Immature natural killer cell (primary cell): ENCODE measurements at regions not wholly inside any gene's neighbourhood (a gene's known extent, or its start where the extent isn't known, plus 50 kb on each side); places are given as distances from the start of the nearest gene placed in this dataset.

ENCODE experiments used
- DNase-seq, 3 donors: peaks; one replicate each; pipeline ENCODE4 v3.0.0; 2022; ENCODE audit warnings: mixed read lengths in 1 of 3
- H3K27ac Mint-ChIP-seq, 6 donors: one replicate each; pipeline ENCODE4 v1.8.0; 2020; ENCODE audit warnings: mixed read lengths in 6 of 6, mild to moderate bottlenecking in 5 of 6, inconsistent platforms in 4 of 6, moderate library complexity in 3 of 6
- H3K27me3 Mint-ChIP-seq, 3 donors: one replicate each; pipeline ENCODE4 v1.8.0; 2020 to 2021; ENCODE audit warnings: low read depth in 3 of 3, mild to moderate bottlenecking in 3 of 3, mixed read lengths in 3 of 3, moderate library complexity in 3 of 3, inconsistent platforms in 1 of 3
- H3K36me3 Mint-ChIP-seq, 3 donors: one replicate each; pipeline ENCODE4 v1.8.0; 2020; ENCODE audit warnings: mixed read lengths in 3 of 3, inconsistent platforms in 2 of 3, mild to moderate bottlenecking in 2 of 3
- H3K4me1 Mint-ChIP-seq, 2 donors: one replicate each; pipeline ENCODE4 v1.8.0; 2020; ENCODE audit warnings: inconsistent platforms in 2 of 2, mild to moderate bottlenecking in 2 of 2, mixed read lengths in 2 of 2, moderate library complexity in 1 of 2
- H3K4me3 Mint-ChIP-seq, 5 donors: one replicate each; pipeline ENCODE4 v1.8.0; 2020; ENCODE audit warnings: mild to moderate bottlenecking in 5 of 5, mixed read lengths in 5 of 5, inconsistent platforms in 3 of 5, moderate library complexity in 3 of 5
- H3K9me3 Mint-ChIP-seq, 6 donors: one replicate each; pipeline ENCODE4 v1.8.0; 2020; ENCODE audit warnings: mild to moderate bottlenecking in 6 of 6, mixed read lengths in 6 of 6, inconsistent platforms in 4 of 6, moderate library complexity in 3 of 6

GRCh38 chr1:65065524-65066418, 82.2 kb upstream of the AK4 start:
- Mint-ChIP-seq H3K4me3 (peak overlapping the region; percentile 92 to 97 (median 94)), H3K36me3 (peaks cover 0 to 4% (median 0%) of the 10 kb centered on the region in 3 donors), H3K27ac (peak overlapping the region; percentile 77 to 97 (median 92)), H3K27me3 (peaks cover 11 to 26% (median 14%) of the 10 kb centered on the region in 3 donors), H3K9me3 (no peaks in the 10 kb centered on the region), H3K4me1 (peaks cover 48 to 75% of the 10 kb centered on the region in 2 donors)
- DNase-seq: peak in 1 of 3 donors; percentile 10

DNA sequence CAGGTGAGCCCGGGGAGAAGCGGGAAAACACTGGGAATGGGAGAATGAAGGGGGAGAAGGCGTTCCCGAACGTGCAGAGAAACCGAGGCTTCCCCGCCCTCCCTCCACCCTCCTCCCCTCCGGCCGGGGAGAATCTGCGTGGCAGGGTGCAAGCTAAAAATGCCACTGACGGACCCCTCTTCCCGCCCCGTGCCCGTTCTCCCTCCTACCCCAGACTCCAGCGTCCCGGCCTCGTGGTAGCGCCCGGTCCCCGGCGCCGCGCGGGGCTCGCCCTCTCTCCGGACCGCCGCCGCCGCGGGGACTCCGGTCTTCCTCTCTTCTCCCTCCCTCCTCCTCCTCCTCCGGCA, 81.6 kb upstream of the AK4 start:
- Mint-ChIP-seq H3K9me3 (no peaks in the 10 kb centered on the region), H3K36me3 (peaks cover 0 to 4% (median 0%) of the 10 kb centered on the region in 3 donors), H3K4me3 (peak overlapping the region; percentile 92 to 97 (median 94)), H3K27ac (peak overlapping the region; percentile 77 to 97 (median 94)), H3K27me3 (peaks cover 11 to 26% (median 14%) of the 10 kb centered on the region in 3 donors), H3K4me1 (peaks cover 49 to 77% of the 10 kb centered on the region in 2 donors)
- no peak for DNase-seq

GRCh38 chr1:65066766-65067490, 81.1 kb upstream of the AK4 start:
- peaks cover 49 to 74% of the 10 kb centered on the region in 2 donors for H3K4me1 Mint-ChIP-seq
- DNase-seq: peak; percentile 86 to 87 (median 86)
- H3K27me3 Mint-ChIP-seq: peaks cover 11 to 26% (median 14%) of the 10 kb centered on the region in 3 donors
- no peaks in the 10 kb centered on the region for H3K9me3 Mint-ChIP-seq
- H3K27ac Mint-ChIP-seq: peak overlapping the region; percentile 88 to 98 (median 96)
- H3K4me3 Mint-ChIP-seq: peak overlapping the region; percentile 92 to 97 (median 94)
- peaks cover 0 to 4% (median 0%) of the 10 kb centered on the region in 3 donors for H3K36me3 Mint-ChIP-seq

GRCh38 chr1:65067491-65068201, 80.4 kb upstream of the AK4 start:
- H3K36me3 Mint-ChIP-seq: peaks cover 0 to 4% (median 0%) of the 10 kb centered on the region in 3 donors
- H3K27me3 Mint-ChIP-seq: peaks cover 11 to 26% (median 14%) of the 10 kb centered on the region in 3 donors
- peak overlapping the region; percentile 96 to 99 (median 98) for H3K27ac Mint-ChIP-seq
- peaks cover 46 to 66% of the 10 kb centered on the region in 2 donors for H3K4me1 Mint-ChIP-seq
- peak; percentile 49 to 58 (median 55) for DNase-seq
- peak overlapping the region; percentile 92 to 99 (median 96) for H3K4me3 Mint-ChIP-seq
- H3K9me3 Mint-ChIP-seq: no peaks in the 10 kb centered on the region

- H3K27ac Mint-ChIP-seq: peak overlapping the region; percentile 96 to 99 (median 98)
- H3K4me3 Mint-ChIP-seq: peak overlapping the region; percentile 92 to 99 (median 96)
- H3K36me3 Mint-ChIP-seq: peaks cover 0 to 4% (median 0%) of the 10 kb centered on the region in 3 donors
- peaks cover 43 to 59% of the 10 kb centered on the region in 2 donors for H3K4me1 Mint-ChIP-seq
- H3K27me3 Mint-ChIP-seq: peaks cover 11 to 26% (median 14%) of the 10 kb centered on the region in 3 donors
- H3K9me3 Mint-ChIP-seq: no peaks in the 10 kb centered on the region
- DNase-seq: peak; percentile 54 to 56 (median 55)
Observed at GRCh38 chr1:65068202-65069010, 79.6 kb upstream of the AK4 start.

GRCh38 chr1:65069011-65069565, 78.9 kb upstream of the AK4 start:
- no peaks in the 10 kb centered on the region for H3K9me3 Mint-ChIP-seq
- peak overlapping the region; percentile 96 to 99 (median 98) for H3K27ac Mint-ChIP-seq
- peaks cover 0 to 4% (median 0%) of the 10 kb centered on the region in 3 donors for H3K36me3 Mint-ChIP-seq
- no peak for DNase-seq
- peaks cover 11 to 26% (median 14%) of the 10 kb centered on the region in 3 donors for H3K27me3 Mint-ChIP-seq
- peaks cover 43 to 55% of the 10 kb centered on the region in 2 donors for H3K4me1 Mint-ChIP-seq
- H3K4me3 Mint-ChIP-seq: peak overlapping the region; percentile 92 to 99 (median 96)

DNA sequence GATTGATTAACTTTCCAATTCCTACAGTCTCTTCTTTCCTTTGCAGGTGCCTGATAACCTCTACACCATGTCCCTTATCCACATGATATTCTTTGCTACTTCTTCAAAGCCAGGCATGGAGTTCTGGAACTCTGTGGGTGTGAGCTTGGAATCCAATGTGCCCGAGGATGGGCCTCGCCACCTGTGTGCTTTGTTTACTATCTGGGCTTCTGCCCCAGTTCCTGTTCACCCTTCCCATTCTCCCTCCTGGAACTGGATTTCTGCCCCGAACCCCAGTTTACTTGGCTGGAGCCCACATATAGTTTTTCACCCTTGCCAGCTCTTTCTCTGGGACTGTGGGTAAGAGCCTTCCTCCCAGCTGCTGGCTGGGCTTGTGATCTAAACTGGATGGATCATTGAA, 75.2 kb upstream of the AK4 start:
- Mint-ChIP-seq H3K4me3 (no peak overlapping the region), H3K27me3 (peaks cover 7 to 9% (median 8%) of the 10 kb centered on the region in 3 donors)

DNA sequence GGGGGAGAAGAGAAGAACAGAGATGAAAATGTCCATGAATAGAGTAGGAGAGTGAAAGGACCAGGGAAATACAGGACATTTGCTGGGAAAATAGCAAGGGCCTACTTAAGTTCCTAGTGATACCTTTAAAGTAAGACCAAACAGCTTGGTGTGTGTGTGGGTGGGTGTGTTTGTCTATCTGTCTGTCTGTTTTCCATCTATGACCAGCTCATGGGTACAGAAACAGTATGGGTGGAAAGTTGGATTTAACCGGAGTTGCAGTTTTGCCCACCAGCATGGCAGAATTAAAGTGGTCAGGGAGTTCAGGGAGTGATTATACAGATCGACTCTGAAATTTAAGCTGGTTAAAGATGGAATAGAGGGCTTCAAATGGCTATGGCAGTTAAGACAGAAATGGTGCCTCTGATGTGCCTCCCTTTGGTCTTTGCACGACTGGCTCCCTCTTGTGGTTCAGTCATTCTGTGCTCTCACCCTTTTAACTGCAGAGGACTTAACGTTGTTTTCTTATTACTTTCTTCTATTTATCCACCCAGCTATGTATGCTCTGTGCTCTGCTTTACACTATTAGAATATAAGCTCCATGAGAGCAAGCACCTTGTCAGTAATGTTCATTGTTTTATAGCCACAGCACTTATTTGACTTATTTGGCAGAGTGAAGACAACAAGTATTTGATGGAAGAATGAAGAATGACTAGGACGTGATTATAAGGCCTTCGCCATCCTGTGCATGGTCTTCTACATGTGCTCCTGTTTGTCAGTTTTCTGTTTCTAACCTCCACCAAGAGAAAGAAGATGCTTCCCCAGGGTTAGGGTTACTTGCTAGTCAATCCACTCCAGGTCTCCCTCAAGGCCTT, 72.7 kb upstream of the AK4 start:
- DNase-seq: peak; percentile 56 to 69 (median 66)
- Mint-ChIP-seq H3K27me3 (peaks cover 0 to 1% (median 0%) of the 10 kb centered on the region in 3 donors), H3K9me3 (no peaks in the 10 kb centered on the region), H3K4me1 (peaks cover 1 to 6% of the 10 kb centered on the region in 2 donors), H3K27ac (peak overlapping the region in 2 of 6 donors; percentile 1 to 40), H3K4me3 (no peak overlapping the region), H3K36me3 (no peaks in the 10 kb centered on the region)

More for the DNA sequence above, 75.2 kb upstream of the AK4 start:
- peaks cover 20 to 29% of the 10 kb centered on the region in 2 donors for H3K4me1 Mint-ChIP-seq
- no peak overlapping the region for H3K27ac Mint-ChIP-seq
- DNase-seq: no peak
- H3K36me3 Mint-ChIP-seq: no peaks in the 10 kb centered on the region
- H3K9me3 Mint-ChIP-seq: no peaks in the 10 kb centered on the region

DNA sequence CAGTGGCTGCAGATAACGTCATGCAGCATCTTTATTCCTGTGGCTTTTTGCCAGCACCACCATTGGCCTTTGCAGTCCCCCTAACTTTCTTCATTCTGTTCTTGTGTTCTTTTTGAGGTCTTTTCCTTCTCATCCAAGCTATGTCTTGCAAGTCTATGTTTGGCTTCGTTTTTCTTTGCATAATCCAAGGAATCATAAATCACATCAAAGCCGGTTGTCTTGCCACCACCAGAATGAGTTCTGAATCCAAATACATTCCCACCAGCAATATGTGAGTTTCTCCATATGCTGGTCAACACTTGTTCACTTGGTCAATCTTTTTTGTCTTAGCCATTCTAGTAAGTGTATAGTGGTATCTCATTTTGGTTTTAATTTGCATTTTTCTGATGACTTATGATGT, 70.6 kb upstream of the AK4 start:
- peaks cover 0 to 1% (median 0%) of the 10 kb centered on the region in 3 donors for H3K27me3 Mint-ChIP-seq
- no peaks in the 10 kb centered on the region for H3K36me3 Mint-ChIP-seq
- no peak overlapping the region for H3K4me3 Mint-ChIP-seq
- H3K9me3 Mint-ChIP-seq: no peaks in the 10 kb centered on the region
- H3K27ac Mint-ChIP-seq: no peak overlapping the region
- no peak for DNase-seq
- H3K4me1 Mint-ChIP-seq: no peaks in the 10 kb centered on the region

DNA sequence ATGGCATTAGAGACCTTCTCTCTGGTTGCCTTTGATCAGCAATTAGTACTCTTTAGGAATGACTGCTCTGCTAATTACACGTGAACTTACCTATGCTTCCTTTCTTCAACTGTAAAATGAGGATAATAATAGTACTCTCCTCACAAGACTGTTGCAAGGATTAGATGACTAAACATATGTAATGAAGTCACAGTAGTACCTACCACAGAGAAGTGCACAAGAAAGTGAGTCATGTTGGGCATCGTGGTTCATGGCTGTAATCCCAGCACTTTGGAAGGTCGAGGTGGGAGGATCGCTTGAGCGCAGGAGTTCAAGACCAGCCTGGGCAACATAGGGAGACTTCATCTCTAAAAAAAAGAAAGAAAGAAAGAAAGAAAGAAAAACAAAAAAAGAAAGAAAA, 68.1 kb upstream of the AK4 start:
- H3K27ac Mint-ChIP-seq: no peak overlapping the region
- no peak for DNase-seq
- no peaks in the 10 kb centered on the region for H3K9me3 Mint-ChIP-seq
- no peaks in the 10 kb centered on the region for H3K4me1 Mint-ChIP-seq
- H3K4me3 Mint-ChIP-seq: no peak overlapping the region
- H3K36me3 Mint-ChIP-seq: no peaks in the 10 kb centered on the region
- H3K27me3 Mint-ChIP-seq: peaks cover 0 to 3% (median 0%) of the 10 kb centered on the region in 3 donors

DNA sequence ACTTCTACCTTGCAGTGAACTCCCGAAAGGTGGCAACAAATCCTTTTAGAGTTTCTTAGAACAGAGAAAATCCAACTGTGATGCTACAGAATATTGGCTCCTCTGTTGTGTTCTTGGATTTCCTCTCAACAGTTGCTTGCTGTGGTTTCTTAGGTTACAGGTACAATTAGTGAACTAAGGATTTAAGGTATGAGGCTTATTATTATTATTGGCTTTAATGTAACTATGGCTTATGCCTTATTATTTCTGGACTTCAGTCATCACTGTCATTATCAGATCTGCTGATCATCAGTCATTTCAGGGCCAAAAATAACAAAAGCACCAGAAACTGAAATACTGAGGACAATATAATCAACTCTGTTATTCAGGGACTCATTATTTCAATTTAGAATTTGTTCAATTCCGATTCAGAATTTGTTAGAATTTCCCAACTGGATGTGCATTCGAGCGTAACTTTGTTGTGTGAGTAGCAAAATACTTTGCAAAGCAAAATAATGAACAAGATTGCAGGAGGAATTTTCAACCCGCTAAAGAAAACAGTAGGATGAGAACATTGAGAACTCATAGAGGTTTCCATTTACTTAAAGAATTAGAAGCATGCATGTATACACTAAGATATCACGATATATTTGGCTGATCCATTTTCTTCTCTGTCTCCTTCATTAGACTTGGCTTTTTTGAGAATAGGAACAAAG, 65.5 kb upstream of the AK4 start:
- no peaks in the 10 kb centered on the region for H3K36me3 Mint-ChIP-seq
- no peak overlapping the region for H3K27ac Mint-ChIP-seq
- H3K27me3 Mint-ChIP-seq: peaks cover 0 to 3% (median 0%) of the 10 kb centered on the region in 3 donors
- DNase-seq: no peak
- H3K9me3 Mint-ChIP-seq: peaks cover 0 to 1% (median 0%) of the 10 kb centered on the region in 6 donors
- H3K4me1 Mint-ChIP-seq: no peaks in the 10 kb centered on the region
- no peak overlapping the region for H3K4me3 Mint-ChIP-seq
